GM21528 (cell line): ENCODE measurements at regions not wholly inside any gene's neighbourhood (a gene's known extent, or its start where the extent isn't known, plus 50 kb on each side); places are given as distances from the start of the nearest gene placed in this dataset.
"Not testable (repeated sequence)": the region's sequence is repeated elsewhere in the genome, so short reads cannot be mapped to it uniquely, and the experiment has no call there.

Experiments
- ATAC-seq: cut with Tn5 transposase; IDR thresholded peaks from one replicate; pipeline ENCODE4 v1.9.1; 2021; ENCODE audit warnings: mild to moderate bottlenecking, moderate library complexity; ENCODE audit not compliant: unreplicated experiment, low FRiP score

- no peak for ATAC-seq
Observed at GRCh38 chr4:28482580-28483270, 1622.1 kb downstream of the STIM2 start.

GRCh38 chr4:28488021-28488420 lies 1627.4 kb downstream of the STIM2 start:
- no peak for ATAC-seq

- ATAC-seq: no peak
Observed at GRCh38 chr4:28490669-28491068, 1630.0 kb downstream of the STIM2 start.

- no peak for ATAC-seq
Observed at GRCh38 chr4:28505064-28505463, 1644.4 kb downstream of the STIM2 start.

GRCh38 chr4:28508636-28509035 lies 1648.0 kb downstream of the STIM2 start:
- no peak for ATAC-seq

GRCh38 chr4:28514766-28515165 lies 1654.1 kb downstream of the STIM2 start:
- ATAC-seq: not testable (repeated sequence)

GRCh38 chr4:28518561-28519165 lies 1658.0 kb downstream of the STIM2 start:
- no peak for ATAC-seq

GRCh38 chr4:28523681-28524190 lies 1663.1 kb downstream of the STIM2 start:
- ATAC-seq: no peak

- ATAC-seq: no peak
Observed at GRCh38 chr4:28536124-28536523, 1675.5 kb downstream of the STIM2 start.

GRCh38 chr4:28545986-28546385 lies 1685.3 kb downstream of the STIM2 start:
- ATAC-seq: no peak

- no peak for ATAC-seq
Observed at GRCh38 chr4:28548136-28548535, 1687.5 kb downstream of the STIM2 start.

GRCh38 chr4:28548594-28548993 lies 1688.0 kb downstream of the STIM2 start:
- ATAC-seq: no peak

GRCh38 chr4:28555866-28556265 lies 1695.2 kb downstream of the STIM2 start:
- ATAC-seq: no peak

GRCh38 chr4:28557755-28558154 lies 1697.1 kb downstream of the STIM2 start:
- no peak for ATAC-seq

- ATAC-seq: no peak
Observed at GRCh38 chr4:28558895-28559294, 1698.3 kb downstream of the STIM2 start.

- ATAC-seq: no peak
Observed at GRCh38 chr4:28562913-28563312, 1702.3 kb downstream of the STIM2 start.

GRCh38 chr4:28565396-28565795 lies 1704.8 kb downstream of the STIM2 start:
- ATAC-seq: no peak

GRCh38 chr4:28600958-28601357 lies 1740.3 kb downstream of the STIM2 start:
- no peak for ATAC-seq

- no peak for ATAC-seq
Observed at GRCh38 chr4:28621591-28621990, 1761.0 kb downstream of the STIM2 start.

- no peak for ATAC-seq
Observed at GRCh38 chr4:28636971-28637370, 1776.3 kb downstream of the STIM2 start.

GRCh38 chr4:28639747-28640146 lies 1779.1 kb downstream of the STIM2 start:
- ATAC-seq: no peak

- no peak for ATAC-seq
Observed at GRCh38 chr4:28654618-28655017, 1794.0 kb downstream of the STIM2 start.
